ENCODE measurements at regions not wholly inside any gene's neighbourhood (a gene's known extent, or its start where the extent isn't known, plus 50 kb on each side); places are given as distances from the start of the nearest gene placed in this dataset.

DNA sequence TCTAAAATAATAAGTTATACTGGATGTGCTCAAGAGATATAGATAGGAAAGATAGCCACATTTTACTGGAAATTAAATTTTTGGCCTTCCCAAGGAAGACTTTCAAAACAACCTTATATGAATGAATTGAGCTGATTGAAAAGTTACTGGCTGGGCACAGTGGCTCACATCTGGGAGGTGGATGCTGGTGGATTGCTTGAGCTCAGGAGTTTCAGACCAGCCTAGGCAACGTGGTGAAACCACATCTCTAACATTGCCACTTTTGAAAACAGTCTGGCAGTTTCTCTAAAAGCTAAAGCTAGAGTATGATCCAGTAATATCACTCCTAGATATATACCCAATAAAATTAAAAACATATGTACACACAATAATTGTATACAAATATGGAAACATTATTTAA is 231.4 kb upstream of the POU1F1 start:
- Histone ChIP-seq H3K4me1 (replicated peaks in 1 of 2; ENCODE audit: control insufficient read depth in 2 of 2, insufficient read depth in 2 of 2, low read length in 2 of 2) (no peaks in the 10 kb centered on the region), H3K79me2 (ENCODE audit: control insufficient read depth, insufficient read depth, low read length) (no peaks in the 10 kb centered on the region), H3K27ac (ENCODE audit: extremely low read depth, low read depth, low read length) (no peak overlapping the region), H3K9ac (ENCODE audit: insufficient read depth in 1 of 2, low read depth in 2 of 2, low read length in 2 of 2) (no peak overlapping the region), H3K4me3 (no peak overlapping the region), H3K9me3 (replicated peaks; ENCODE audit: control insufficient read depth, insufficient read depth, low read depth, low read length) (no peaks in the 10 kb centered on the region), H3K36me3 (ENCODE audit: control insufficient read depth, insufficient read depth, low read length) (no peaks in the 10 kb centered on the region), H2AFZ (ENCODE audit: low read depth, low read length) (no peak overlapping the region), H4K20me1 (replicated peaks; ENCODE audit: control insufficient read depth, insufficient read depth, low read length) (no peaks in the 10 kb centered on the region), H3K4me2 (ENCODE audit: insufficient read depth, low read length) (no peak overlapping the region), H3K9me1 (ENCODE audit: control insufficient read depth, insufficient read depth, low read length) (no peaks in the 10 kb centered on the region), H3K27me3 (ENCODE audit: control insufficient read depth in 2 of 2, insufficient read depth in 2 of 2, low read length in 2 of 2) (no peaks in the 10 kb centered on the region)
- ChIA-PET POLR2A (no interaction called here), CTCF (ENCODE audit: low intra/inter-chr PET ratio) (no interaction called here)
- in situ Hi-C loops (cut with MboI) (no loop called here), intact Hi-C loops (cut with micrococcal nuclease) (loop anchor here (5.0 kb wide), 1 partner anchor 495 kb away; no protein-coding TSS in a partner anchor)
- ATAC-seq (no peak), FAIRE-seq (no peak), DNase-seq (ENCODE audit: extremely low read depth in 1 of 4, low spot score in 3 of 4) (no peak)
- BruUV-seq (replicated peaks), result no TSS peak
- TF ChIP-seq ZNF23 (CRISPR knock-in tag; IDR thresholded peaks at IDR 0.05), result no peak
- no peak for TF ChIP-seq ELK3 (CRISPR knock-in tag; IDR thresholded peaks at IDR 0.05)
- no peak for TF ChIP-seq ZNF707 (CRISPR knock-in tag; conservative IDR thresholded peaks at IDR 0.05)
- TF ChIP-seq EHMT2 (IDR thresholded peaks at IDR 0.05), result no peak
- TF ChIP-seq CCAR2 (IDR thresholded peaks at IDR 0.05; ENCODE audit: low read depth, low read length), result no peak
- WGBS (ENCODE audit: insufficient coverage, low coverage, missing lambda C conversion rate), result 8% methylated on average over 1 of the region's 1 CpG
